ENCODE measurements at regions not wholly inside any gene's neighbourhood (a gene's known extent, or its start where the extent isn't known, plus 50 kb on each side); places are given as distances from the start of the nearest gene placed in this dataset.
A peak's percentile ranks its signal among the peaks of the same experiment; 100 is the strongest.

GRCh38 chr16:54493594-54493993 is 207.0 kb upstream of the IRX3 start:
- no peaks in the 10 kb centered on the region for H3K27me3 ChIP-seq (ENCODE audit: control insufficient read depth in 3 of 3, insufficient read depth in 3 of 3, low read length in 3 of 3)
- no peaks in the 10 kb centered on the region for H3K4me1 ChIP-seq (ENCODE audit: control insufficient read depth in 3 of 3, insufficient read depth in 2 of 3, low read depth in 1 of 3, low read length in 2 of 3)
- WGBS, 3 donors, result 86 to 93% (median 89%) methylated on average over 3 of the region's 3 CpGs
- no peak overlapping the region for H3K27ac ChIP-seq (ENCODE audit: low read depth in 1 of 3, low read length in 2 of 3)
- DNase-seq (no peak), FAIRE-seq (no peak)
- H3K36me3 ChIP-seq (ENCODE audit: control insufficient read depth in 3 of 3, insufficient read depth in 2 of 3, low read depth in 1 of 3, low read length in 3 of 3), result no peaks in the 10 kb centered on the region
- H3K4me3 ChIP-seq (ENCODE audit: low read depth in 1 of 3, low read length in 3 of 3), result no peak overlapping the region
- H3K9me3 ChIP-seq (ENCODE audit: control insufficient read depth in 2 of 2, insufficient read depth in 1 of 2, low read depth in 1 of 2, low read length in 1 of 2), result peaks cover 0 to 2% of the 10 kb centered on the region in 2 donors

DNA sequence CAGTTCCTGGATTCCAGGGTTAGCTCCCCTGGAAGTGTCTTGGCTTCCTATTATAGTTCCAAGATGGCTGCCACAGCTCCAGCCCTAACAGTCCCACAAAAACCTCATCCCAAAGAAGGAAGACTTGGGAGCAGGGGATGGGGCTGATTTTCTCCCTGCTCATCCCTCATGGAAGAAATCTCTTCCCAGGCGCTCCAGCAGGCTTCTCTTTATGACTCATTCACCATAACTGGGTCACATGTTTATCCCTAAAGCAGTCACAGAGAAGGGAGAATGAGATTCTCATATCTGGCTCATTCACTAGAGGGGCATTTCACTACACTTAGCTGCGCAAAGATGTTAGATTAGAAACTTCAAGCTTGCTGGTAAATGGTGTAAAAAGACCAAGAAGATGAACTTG is 206.5 kb upstream of the IRX3 start:
- DNase-seq (no peak), FAIRE-seq (no peak)
- Histone ChIP-seq H3K9me3 (ENCODE audit: control insufficient read depth in 2 of 2, insufficient read depth in 1 of 2, low read depth in 1 of 2, low read length in 1 of 2) (no peaks in the 10 kb centered on the region), H3K4me1 (ENCODE audit: control insufficient read depth in 3 of 3, insufficient read depth in 2 of 3, low read depth in 1 of 3, low read length in 2 of 3) (no peaks in the 10 kb centered on the region), H3K36me3 (ENCODE audit: control insufficient read depth in 3 of 3, insufficient read depth in 2 of 3, low read depth in 1 of 3, low read length in 3 of 3) (no peaks in the 10 kb centered on the region), H3K27ac (ENCODE audit: low read depth in 1 of 3, low read length in 2 of 3) (no peak overlapping the region), H3K27me3 (ENCODE audit: control insufficient read depth in 3 of 3, insufficient read depth in 3 of 3, low read length in 3 of 3) (no peaks in the 10 kb centered on the region), H3K4me3 (ENCODE audit: low read depth in 1 of 3, low read length in 3 of 3) (no peak overlapping the region)
- 74 to 87% (median 84%) methylated on average over 2 of the region's 2 CpGs for WGBS, 3 donors

DNA sequence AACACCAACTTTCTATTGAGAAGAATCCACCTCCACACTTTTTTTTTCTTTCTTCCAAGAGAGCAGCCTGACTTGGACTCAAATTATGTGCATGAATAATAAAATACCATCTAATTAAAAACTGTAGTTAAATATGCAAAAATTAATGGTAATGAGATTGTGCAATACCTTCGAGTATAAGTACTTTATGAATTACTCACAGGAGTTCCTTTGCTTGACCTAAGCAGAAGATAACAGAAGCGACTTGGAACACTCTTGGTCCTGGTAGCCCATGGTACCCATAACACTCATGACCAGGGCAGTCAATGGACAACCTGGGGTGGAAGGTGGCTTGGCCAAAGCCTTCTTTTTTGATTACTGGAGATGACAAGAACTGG is 203.5 kb upstream of the IRX3 start:
- no peaks in the 10 kb centered on the region for H3K4me1 ChIP-seq (ENCODE audit: control insufficient read depth in 3 of 3, insufficient read depth in 2 of 3, low read depth in 1 of 3, low read length in 2 of 3)
- no peaks in the 10 kb centered on the region for H3K9me3 ChIP-seq (ENCODE audit: control insufficient read depth in 2 of 2, insufficient read depth in 1 of 2, low read depth in 1 of 2, low read length in 1 of 2)
- H3K27me3 ChIP-seq (ENCODE audit: control insufficient read depth in 3 of 3, insufficient read depth in 3 of 3, low read length in 3 of 3), result no peaks in the 10 kb centered on the region
- no peak for DNase-seq
- no peak overlapping the region for H3K27ac ChIP-seq (ENCODE audit: low read depth in 1 of 3, low read length in 2 of 3)
- FAIRE-seq, result no peak
- no peak overlapping the region for H3K4me3 ChIP-seq (ENCODE audit: low read depth in 1 of 3, low read length in 3 of 3)
- H3K36me3 ChIP-seq (ENCODE audit: control insufficient read depth in 3 of 3, insufficient read depth in 2 of 3, low read depth in 1 of 3, low read length in 3 of 3), result no peaks in the 10 kb centered on the region
- 27 to 62% (median 35%) methylated on average over 2 of the region's 2 CpGs for WGBS, 3 donors

- Histone ChIP-seq H3K4me1 (ENCODE audit: control insufficient read depth in 3 of 3, insufficient read depth in 2 of 3, low read depth in 1 of 3, low read length in 2 of 3) (no peaks in the 10 kb centered on the region), H3K27ac (ENCODE audit: low read depth in 1 of 3, low read length in 2 of 3) (no peak overlapping the region), H3K4me3 (ENCODE audit: low read depth in 1 of 3, low read length in 3 of 3) (no peak overlapping the region), H3K27me3 (ENCODE audit: control insufficient read depth in 3 of 3, insufficient read depth in 3 of 3, low read length in 3 of 3) (no peaks in the 10 kb centered on the region), H3K36me3 (ENCODE audit: control insufficient read depth in 3 of 3, insufficient read depth in 2 of 3, low read depth in 1 of 3, low read length in 3 of 3) (no peaks in the 10 kb centered on the region), H3K9me3 (ENCODE audit: control insufficient read depth in 2 of 2, insufficient read depth in 1 of 2, low read depth in 1 of 2, low read length in 1 of 2) (no peaks in the 10 kb centered on the region)
- no peak for FAIRE-seq
- DNase-seq, result peak; percentile 28 to 68
- WGBS, 3 donors, result 16 to 55% (median 29%) methylated on average over 11 of the region's 11 CpGs
Observed at GRCh38 chr16:54489225-54490111, 202.9 kb upstream of the IRX3 start.

DNA sequence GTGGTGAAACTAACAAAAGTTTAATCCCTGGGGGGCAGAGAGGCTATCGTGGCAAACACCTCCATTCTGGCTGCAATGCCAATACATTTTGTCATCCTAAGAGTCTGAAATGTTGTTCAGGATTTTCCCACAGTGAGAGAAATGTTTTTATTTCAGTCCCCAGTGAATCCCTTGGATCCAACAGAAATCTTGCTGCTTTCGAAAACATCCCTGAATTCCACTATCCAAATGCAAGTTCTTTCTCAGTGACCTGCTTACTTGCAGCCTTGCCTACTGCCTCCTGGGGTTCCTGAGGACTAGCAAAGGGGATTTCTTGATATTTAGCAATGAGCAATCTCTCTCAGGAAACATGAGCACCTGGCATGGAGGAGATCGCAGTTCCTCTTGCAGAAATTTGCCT is 202.1 kb upstream of the IRX3 start:
- Histone ChIP-seq H3K27ac (ENCODE audit: low read depth in 1 of 3, low read length in 2 of 3) (no peak overlapping the region), H3K9me3 (ENCODE audit: control insufficient read depth in 2 of 2, insufficient read depth in 1 of 2, low read depth in 1 of 2, low read length in 1 of 2) (no peaks in the 10 kb centered on the region), H3K36me3 (ENCODE audit: control insufficient read depth in 3 of 3, insufficient read depth in 2 of 3, low read depth in 1 of 3, low read length in 3 of 3) (no peaks in the 10 kb centered on the region), H3K4me1 (ENCODE audit: control insufficient read depth in 3 of 3, insufficient read depth in 2 of 3, low read depth in 1 of 3, low read length in 2 of 3) (no peaks in the 10 kb centered on the region), H3K4me3 (ENCODE audit: low read depth in 1 of 3, low read length in 3 of 3) (no peak overlapping the region), H3K27me3 (ENCODE audit: control insufficient read depth in 3 of 3, insufficient read depth in 3 of 3, low read length in 3 of 3) (no peaks in the 10 kb centered on the region)
- FAIRE-seq (no peak), DNase-seq (no peak)
- WGBS, 3 donors, result 53 to 68% (median 56%) methylated on average over 3 of the region's 3 CpGs

- DNase-seq (no peak), FAIRE-seq (no peak)
- Histone ChIP-seq H3K4me3 (ENCODE audit: low read depth in 1 of 3, low read length in 3 of 3) (no peak overlapping the region), H3K27ac (ENCODE audit: low read depth in 1 of 3, low read length in 2 of 3) (no peak overlapping the region), H3K27me3 (ENCODE audit: control insufficient read depth in 3 of 3, insufficient read depth in 3 of 3, low read length in 3 of 3) (no peaks in the 10 kb centered on the region), H3K36me3 (ENCODE audit: control insufficient read depth in 3 of 3, insufficient read depth in 2 of 3, low read depth in 1 of 3, low read length in 3 of 3) (no peaks in the 10 kb centered on the region), H3K4me1 (ENCODE audit: control insufficient read depth in 3 of 3, insufficient read depth in 2 of 3, low read depth in 1 of 3, low read length in 2 of 3) (no peaks in the 10 kb centered on the region), H3K9me3 (ENCODE audit: control insufficient read depth in 2 of 2, insufficient read depth in 1 of 2, low read depth in 1 of 2, low read length in 1 of 2) (no peaks in the 10 kb centered on the region)
- 69 to 85% (median 75%) methylated on average over 3 of the region's 3 CpGs for WGBS, 3 donors
Observed at GRCh38 chr16:54487933-54488332, 201.3 kb upstream of the IRX3 start.

- Histone ChIP-seq H3K9me3 (ENCODE audit: control insufficient read depth in 2 of 2, insufficient read depth in 1 of 2, low read depth in 1 of 2, low read length in 1 of 2) (no peaks in the 10 kb centered on the region), H3K27me3 (ENCODE audit: control insufficient read depth in 3 of 3, insufficient read depth in 3 of 3, low read length in 3 of 3) (no peaks in the 10 kb centered on the region), H3K4me3 (ENCODE audit: low read depth in 1 of 3, low read length in 3 of 3) (no peak overlapping the region), H3K4me1 (ENCODE audit: control insufficient read depth in 3 of 3, insufficient read depth in 2 of 3, low read depth in 1 of 3, low read length in 2 of 3) (no peaks in the 10 kb centered on the region), H3K36me3 (ENCODE audit: control insufficient read depth in 3 of 3, insufficient read depth in 2 of 3, low read depth in 1 of 3, low read length in 3 of 3) (no peaks in the 10 kb centered on the region), H3K27ac (ENCODE audit: low read depth in 1 of 3, low read length in 2 of 3) (no peak overlapping the region)
- 87 to 92% (median 90%) methylated on average over 9 of the region's 9 CpGs for WGBS, 3 donors
- FAIRE-seq, result no peak
- no peak for DNase-seq
Observed at GRCh38 chr16:54484700-54485099, 198.1 kb upstream of the IRX3 start.

- FAIRE-seq (no peak), DNase-seq (no peak)
- H3K4me1 ChIP-seq (ENCODE audit: control insufficient read depth in 3 of 3, insufficient read depth in 2 of 3, low read depth in 1 of 3, low read length in 2 of 3), result no peaks in the 10 kb centered on the region
- H3K36me3 ChIP-seq (ENCODE audit: control insufficient read depth in 3 of 3, insufficient read depth in 2 of 3, low read depth in 1 of 3, low read length in 3 of 3), result no peaks in the 10 kb centered on the region
- no peak overlapping the region for H3K27ac ChIP-seq (ENCODE audit: low read depth in 1 of 3, low read length in 2 of 3)
- H3K27me3 ChIP-seq (ENCODE audit: control insufficient read depth in 3 of 3, insufficient read depth in 3 of 3, low read length in 3 of 3), result no peaks in the 10 kb centered on the region
- H3K9me3 ChIP-seq (ENCODE audit: control insufficient read depth in 2 of 2, insufficient read depth in 1 of 2, low read depth in 1 of 2, low read length in 1 of 2), result no peaks in the 10 kb centered on the region
- no peak overlapping the region for H3K4me3 ChIP-seq (ENCODE audit: low read depth in 1 of 3, low read length in 3 of 3)
- WGBS, 3 donors, result 68 to 75% (median 72%) methylated on average over 12 of the region's 12 CpGs
Observed at GRCh38 chr16:54482892-54483574, 196.4 kb upstream of the IRX3 start.

All from small intestine (tissue), 7 donors.